ENCODE measurements at regions not wholly inside any gene's neighbourhood (a gene's known extent, or its start where the extent isn't known, plus 50 kb on each side); places are given as distances from the start of the nearest gene placed in this dataset.

GRCh38 chr1:36559061-36559460 lies 76.3 kb upstream of the CSF3R start:
- H3K4me1 ChIP-seq (replicated peaks), result no peaks in the 10 kb centered on the region
- peak in 1 of 2 experiments; percentile 22 for DNase-seq (ENCODE audit: low read depth in 1 of 2, low spot score in 2 of 2)
- H3K4me3 ChIP-seq, result no peak overlapping the region
- H3K9me3 ChIP-seq (replicated peaks), result no peaks in the 10 kb centered on the region
- no peak overlapping the region for H3K27ac ChIP-seq
- H3K27me3 ChIP-seq (replicated peaks), result peaks cover 10% of the 10 kb centered on the region
- no peaks in the 10 kb centered on the region for H3K36me3 ChIP-seq

- Histone ChIP-seq H3K36me3 (no peaks in the 10 kb centered on the region), H3K4me1 (replicated peaks) (no peaks in the 10 kb centered on the region), H3K27me3 (replicated peaks) (peaks cover 14% of the 10 kb centered on the region), H3K4me3 (no peak overlapping the region), H3K27ac (no peak overlapping the region), H3K9me3 (replicated peaks) (no peaks in the 10 kb centered on the region)
- DNase-seq (ENCODE audit: low read depth in 1 of 2, low spot score in 2 of 2), result peak in 1 of 2 experiments; percentile 25
Observed at GRCh38 chr1:36557041-36558000, 74.6 kb upstream of the CSF3R start.

- Histone ChIP-seq H3K36me3 (no peaks in the 10 kb centered on the region), H3K9me3 (replicated peaks) (no peaks in the 10 kb centered on the region), H3K27ac (no peak overlapping the region), H3K4me3 (no peak overlapping the region), H3K4me1 (replicated peaks) (no peaks in the 10 kb centered on the region), H3K27me3 (replicated peaks) (peaks cover 37% of the 10 kb centered on the region)
- DNase-seq (ENCODE audit: low read depth in 1 of 2, low spot score in 2 of 2), result peak in 1 of 2 experiments; percentile 18
Observed at GRCh38 chr1:36555041-36555440, 72.3 kb upstream of the CSF3R start.

DNA sequence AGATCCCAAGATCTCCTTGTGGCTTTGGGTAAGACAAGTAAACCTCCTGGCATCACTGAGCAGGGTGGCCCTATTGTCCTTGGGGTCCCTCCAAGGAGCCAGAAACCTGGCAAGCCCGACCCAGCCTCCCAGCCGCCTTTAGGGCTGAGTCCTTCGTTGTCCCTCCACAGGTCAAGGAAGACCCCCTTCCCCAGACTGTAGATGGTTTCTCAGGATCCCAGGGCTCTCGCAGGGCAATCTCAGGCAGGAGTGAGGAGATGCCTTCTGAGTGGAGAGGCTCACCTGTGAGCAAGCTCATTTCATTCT lies 71.6 kb upstream of the CSF3R start:
- Histone ChIP-seq H3K36me3 (no peaks in the 10 kb centered on the region), H3K4me1 (replicated peaks) (no peaks in the 10 kb centered on the region), H3K27ac (no peak overlapping the region), H3K4me3 (no peak overlapping the region), H3K9me3 (replicated peaks) (no peaks in the 10 kb centered on the region), H3K27me3 (replicated peaks) (peaks cover 40% of the 10 kb centered on the region)
- no peak for DNase-seq (ENCODE audit: low read depth in 1 of 2, low spot score in 2 of 2)

GRCh38 chr1:36553591-36554322 lies 71.0 kb upstream of the CSF3R start:
- no peaks in the 10 kb centered on the region for H3K36me3 ChIP-seq
- H3K9me3 ChIP-seq (replicated peaks), result no peaks in the 10 kb centered on the region
- peaks cover 38% of the 10 kb centered on the region for H3K27me3 ChIP-seq (replicated peaks)
- DNase-seq (ENCODE audit: low read depth in 1 of 2, low spot score in 2 of 2), result peak; percentile 28 to 70
- H3K27ac ChIP-seq, result no peak overlapping the region
- no peaks in the 10 kb centered on the region for H3K4me1 ChIP-seq (replicated peaks)
- H3K4me3 ChIP-seq, result no peak overlapping the region

- Histone ChIP-seq H3K9me3 (replicated peaks) (no peaks in the 10 kb centered on the region), H3K27ac (no peak overlapping the region), H3K27me3 (replicated peaks) (peaks cover 9% of the 10 kb centered on the region; the same call in 1 of the 2 replicates), H3K4me1 (replicated peaks) (no peaks in the 10 kb centered on the region), H3K4me3 (no peak overlapping the region), H3K36me3 (no peaks in the 10 kb centered on the region)
- no peak for DNase-seq (ENCODE audit: low read depth in 1 of 2, low spot score in 2 of 2)
Observed at GRCh38 chr1:36542962-36543515, 60.3 kb upstream of the CSF3R start.

- no peaks in the 10 kb centered on the region for H3K9me3 ChIP-seq (replicated peaks)
- H3K27me3 ChIP-seq (replicated peaks), result peaks cover 9% of the 10 kb centered on the region
- no peaks in the 10 kb centered on the region for H3K4me1 ChIP-seq (replicated peaks)
- no peak for DNase-seq (ENCODE audit: low read depth in 1 of 2, low spot score in 2 of 2)
- no peak overlapping the region for H3K27ac ChIP-seq
- no peaks in the 10 kb centered on the region for H3K36me3 ChIP-seq
- H3K4me3 ChIP-seq, result no peak overlapping the region
Observed at GRCh38 chr1:36542024-36542961, 59.6 kb upstream of the CSF3R start.

DNA sequence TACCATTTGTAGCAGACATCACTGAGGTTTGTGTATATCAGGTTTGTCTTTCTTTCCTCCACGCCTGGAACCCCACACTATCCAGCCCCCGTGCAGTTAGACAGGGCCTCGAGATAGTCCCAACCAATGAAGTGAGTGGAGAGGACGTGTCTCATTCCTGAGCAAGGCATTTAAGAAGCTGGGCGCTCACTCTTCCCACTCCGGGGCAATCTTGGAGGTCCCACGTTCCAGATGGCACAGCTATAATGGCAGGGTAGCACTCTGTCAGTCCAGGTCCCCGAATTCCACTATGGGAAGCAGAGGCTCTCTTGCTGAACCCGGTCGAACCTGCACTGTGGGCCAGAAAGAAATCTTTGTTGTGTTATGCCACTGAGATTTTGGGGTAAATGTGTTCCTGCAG lies 57.3 kb upstream of the CSF3R start:
- Histone ChIP-seq H3K4me1 (replicated peaks) (no peaks in the 10 kb centered on the region), H3K27ac (no peak overlapping the region), H3K27me3 (replicated peaks) (peaks cover 15% of the 10 kb centered on the region), H3K36me3 (no peaks in the 10 kb centered on the region), H3K9me3 (replicated peaks) (no peaks in the 10 kb centered on the region), H3K4me3 (no peak overlapping the region)
- no peak for DNase-seq (ENCODE audit: low read depth in 1 of 2, low spot score in 2 of 2)

GRCh38 chr1:36539526-36539925 lies 56.8 kb upstream of the CSF3R start:
- Histone ChIP-seq H3K4me3 (no peak overlapping the region), H3K27me3 (replicated peaks) (peaks cover 15% of the 10 kb centered on the region), H3K36me3 (no peaks in the 10 kb centered on the region), H3K4me1 (replicated peaks) (no peaks in the 10 kb centered on the region), H3K27ac (no peak overlapping the region), H3K9me3 (replicated peaks) (no peaks in the 10 kb centered on the region)
- DNase-seq (ENCODE audit: low read depth in 1 of 2, low spot score in 2 of 2), result no peak

- H3K4me3 ChIP-seq, result no peak overlapping the region
- no peaks in the 10 kb centered on the region for H3K4me1 ChIP-seq (replicated peaks)
- no peak for DNase-seq (ENCODE audit: low read depth in 1 of 2, low spot score in 2 of 2)
- peaks cover 19% of the 10 kb centered on the region for H3K27me3 ChIP-seq (replicated peaks)
- 0 out of 2 replicates have a peak, but pooled peaks cover 2% of the 10 kb centered on the region for H3K9me3 ChIP-seq (replicated peaks)
- no peak overlapping the region for H3K27ac ChIP-seq
- no peaks in the 10 kb centered on the region for H3K36me3 ChIP-seq
Observed at GRCh38 chr1:36537991-36538390, 55.3 kb upstream of the CSF3R start.

DNA sequence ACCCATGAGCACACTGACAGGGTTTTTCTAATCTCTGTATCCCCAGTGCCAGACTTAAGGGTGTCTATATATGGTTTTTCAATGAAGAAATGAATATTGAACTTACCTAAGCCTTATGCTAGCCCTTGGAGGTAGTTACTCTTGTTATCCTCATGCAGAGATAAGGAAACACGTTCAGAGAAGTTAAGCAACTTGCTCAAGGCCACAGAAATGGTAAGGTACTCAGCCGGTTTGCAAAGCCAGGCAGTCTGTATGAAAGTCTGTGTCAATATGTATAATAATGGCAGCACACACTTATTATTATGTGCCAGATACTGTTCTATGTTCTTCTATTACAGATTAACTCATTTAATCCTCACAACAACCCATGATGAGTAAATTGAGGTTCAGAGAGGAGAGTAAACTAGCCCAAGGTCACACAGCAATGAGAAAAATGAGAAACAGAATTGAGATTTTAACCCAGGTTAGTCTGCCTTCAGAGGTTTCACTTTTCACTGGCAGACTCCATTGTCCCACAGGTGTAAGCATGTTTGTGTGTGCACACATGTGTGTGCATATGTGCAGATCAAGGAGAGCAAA lies 54.6 kb upstream of the CSF3R start:
- Histone ChIP-seq H3K36me3 (no peaks in the 10 kb centered on the region), H3K27ac (no peak overlapping the region), H3K9me3 (replicated peaks) (0 out of 2 replicates have a peak, but pooled peaks cover 2% of the 10 kb centered on the region), H3K4me3 (no peak overlapping the region), H3K4me1 (replicated peaks) (no peaks in the 10 kb centered on the region), H3K27me3 (replicated peaks) (peaks cover 25% of the 10 kb centered on the region)
- DNase-seq (ENCODE audit: low read depth in 1 of 2, low spot score in 2 of 2), result no peak

DNA sequence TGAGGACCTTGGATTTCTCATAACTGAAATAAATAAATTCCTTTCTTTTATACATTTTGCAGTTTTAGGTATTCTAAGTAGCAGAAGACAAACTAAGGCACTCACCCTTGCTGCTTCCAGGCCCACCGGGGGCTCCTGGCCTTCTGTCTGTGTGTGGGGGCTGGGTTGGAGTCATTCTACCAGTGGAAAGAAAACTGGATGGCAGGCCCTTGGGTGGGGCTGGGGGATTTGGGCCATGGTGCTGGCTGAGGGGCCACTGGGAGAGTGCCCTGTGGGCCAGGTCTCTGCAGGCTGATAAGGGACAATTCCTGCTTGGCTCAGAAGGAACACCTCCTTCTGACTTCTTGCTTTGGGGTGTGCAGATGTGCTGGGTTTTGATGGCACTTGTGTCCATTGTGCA lies 54.0 kb upstream of the CSF3R start:
- H3K4me1 ChIP-seq (replicated peaks), result no peaks in the 10 kb centered on the region
- 0 out of 2 replicates have a peak, but pooled peaks cover 2% of the 10 kb centered on the region for H3K9me3 ChIP-seq (replicated peaks)
- H3K27me3 ChIP-seq (replicated peaks), result peaks cover 26% of the 10 kb centered on the region
- no peak overlapping the region for H3K27ac ChIP-seq
- H3K4me3 ChIP-seq, result no peak overlapping the region
- DNase-seq (ENCODE audit: low read depth in 1 of 2, low spot score in 2 of 2), result no peak
- H3K36me3 ChIP-seq, result no peaks in the 10 kb centered on the region
